Naive thymus-derived CD8-positive, alpha-beta T cell (primary cell): ENCODE measurements at regions not wholly inside any gene's neighbourhood (a gene's known extent, or its start where the extent isn't known, plus 50 kb on each side); places are given as distances from the start of the nearest gene placed in this dataset.

Experiments used
- ATAC-seq, 2 donors: fragments of 150-1000 bp; cut with Tn5 transposase in 1 of 2; sonication (Bioruptor Pico), chemical (Tn5 transposase) in 1 of 2; 1 replicate in 1 of 2; 2 replicates in 1 of 2; pipeline ENCODE4 v1.10.0; 2021; ENCODE audit warnings: mild to moderate bottlenecking in 2 of 2, moderate library complexity in 2 of 2
- POLR2A ChIA-PET: fragments of 350-600 bp; sonication (Branson Sonifier 250); formaldehyde crosslinking; loops from one replicate; lab custom pipeline; 2021; ENCODE audit warnings: antibody characterized with exemption; lab: Charles Lee
- DNase-seq, 10 donors: peaks; one replicate each; pipeline versions ENCODE4 v3.0.0 to v3.0.0-alpha.2; 2020 to 2022
- H3K27ac Mint-ChIP-seq, 10 donors: one replicate each; pipeline ENCODE4 v1.8.0; 2020 to 2022; ENCODE audit warnings: mild to moderate bottlenecking in 10 of 10, mixed read lengths in 10 of 10, moderate library complexity in 4 of 10, inconsistent platforms in 1 of 10
- H3K27me3 Mint-ChIP-seq, 5 donors: one replicate each; pipeline ENCODE4 v1.8.0; 2021 to 2022; ENCODE audit warnings: mixed read lengths in 5 of 5
- H3K36me3 Mint-ChIP-seq, 3 donors: one replicate each; pipeline ENCODE4 v1.8.0; 2020 to 2022; ENCODE audit warnings: mixed read lengths in 3 of 3, mild to moderate bottlenecking in 2 of 3, inconsistent platforms in 1 of 3
- H3K4me1 Mint-ChIP-seq, 4 donors: one replicate each; pipeline ENCODE4 v1.8.0; 2021 to 2022; ENCODE audit warnings: mixed read lengths in 4 of 4
- H3K4me3 Mint-ChIP-seq, 10 donors: one replicate each; pipeline ENCODE4 v1.8.0; 2020 to 2022; ENCODE audit warnings: mild to moderate bottlenecking in 10 of 10, mixed read lengths in 10 of 10, moderate library complexity in 6 of 10, inconsistent platforms in 1 of 10
- H3K9me3 Mint-ChIP-seq, 9 donors: one replicate each; pipeline ENCODE4 v1.8.0; 2020 to 2022; ENCODE audit warnings: mixed read lengths in 9 of 9, mild to moderate bottlenecking in 3 of 9, inconsistent platforms in 1 of 9, moderate library complexity in 1 of 9

DNA sequence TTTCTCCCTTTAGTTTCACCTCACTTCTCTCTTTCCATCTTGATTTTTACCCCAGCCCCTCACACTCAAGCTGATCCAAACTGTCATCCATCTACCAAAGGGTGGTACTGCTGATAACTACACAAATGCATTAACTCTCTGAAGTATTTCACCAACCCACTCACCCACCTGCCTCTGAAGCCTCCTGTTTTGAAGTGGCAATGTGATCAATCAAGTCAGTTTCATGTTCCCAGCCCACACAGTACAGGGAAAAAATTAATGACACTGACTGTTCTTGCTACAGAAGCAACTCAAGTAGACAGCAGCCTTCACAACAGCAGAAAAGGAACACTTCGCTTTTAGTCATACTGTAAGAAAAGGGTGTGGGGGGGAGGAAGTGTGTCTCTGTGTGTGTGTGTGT, 183.0 kb upstream of the NOCT start:
- Mint-ChIP-seq H3K4me3 (no peak overlapping the region), H3K4me1 (no peaks in the 10 kb centered on the region), H3K9me3 (peaks cover 0 to 4% (median 0%) of the 10 kb centered on the region in 9 donors), H3K27ac (no peak overlapping the region), H3K27me3 (peaks cover 5 to 21% (median 11%) of the 10 kb centered on the region in 5 donors), H3K36me3 (no peaks in the 10 kb centered on the region)
- ATAC-seq (no peak), DNase-seq (no peak)
- POLR2A ChIA-PET: no interaction called here

DNA sequence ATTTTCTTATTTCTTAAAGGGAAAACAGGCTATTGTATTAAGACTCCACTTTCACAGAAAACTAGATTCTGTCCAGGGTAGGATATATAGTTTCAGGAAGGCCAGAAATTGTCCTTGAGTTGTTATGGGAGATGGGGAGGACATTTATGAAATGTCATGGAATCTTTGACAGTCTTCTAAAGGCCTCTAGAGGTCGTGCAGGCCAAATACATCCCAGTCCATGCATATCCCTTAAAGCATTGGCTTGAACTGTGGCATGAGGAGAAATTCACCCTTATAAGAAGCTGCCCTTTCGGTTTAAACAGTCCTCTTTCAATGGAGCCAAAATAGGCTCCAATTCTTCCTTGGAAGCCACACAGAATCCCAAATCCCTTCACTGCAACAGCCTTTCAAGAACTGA, 183.6 kb upstream of the NOCT start:
- H3K36me3 Mint-ChIP-seq: no peaks in the 10 kb centered on the region
- H3K27me3 Mint-ChIP-seq: peaks cover 2 to 20% (median 7%) of the 10 kb centered on the region in 5 donors
- no peak for DNase-seq
- no peak for ATAC-seq
- H3K4me1 Mint-ChIP-seq: no peaks in the 10 kb centered on the region
- POLR2A ChIA-PET: no interaction called here
- H3K27ac Mint-ChIP-seq: no peak overlapping the region
- no peak overlapping the region for H3K4me3 Mint-ChIP-seq
- H3K9me3 Mint-ChIP-seq: peaks cover 0 to 4% (median 0%) of the 10 kb centered on the region in 9 donors

DNA sequence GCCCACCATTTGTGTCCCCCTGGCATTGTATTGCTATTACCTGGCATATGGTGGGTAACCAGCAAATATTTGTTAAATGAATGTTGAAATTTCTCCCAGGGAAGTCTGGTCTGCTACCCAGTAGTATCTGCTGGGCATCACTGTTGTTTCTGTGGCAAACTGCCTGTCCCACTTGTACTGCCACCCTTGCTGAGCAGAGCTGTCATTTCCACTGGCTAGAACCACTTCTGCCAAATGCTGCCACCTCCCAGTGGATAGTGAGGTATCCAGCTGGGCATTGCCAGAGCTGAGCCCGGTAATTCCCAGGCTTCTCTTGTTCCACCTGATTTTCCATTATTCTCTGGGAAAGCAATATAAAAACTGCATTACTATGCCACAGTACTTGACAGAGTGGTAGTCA, 186.7 kb upstream of the NOCT start:
- POLR2A ChIA-PET: no interaction called here
- H3K27me3 Mint-ChIP-seq: peaks cover 2 to 12% (median 7%) of the 10 kb centered on the region in 5 donors
- no peaks in the 10 kb centered on the region for H3K36me3 Mint-ChIP-seq
- DNase-seq (no peak), ATAC-seq (no peak)
- no peaks in the 10 kb centered on the region for H3K4me1 Mint-ChIP-seq
- H3K4me3 Mint-ChIP-seq: no peak overlapping the region
- H3K27ac Mint-ChIP-seq: peak overlapping the region in 1 of 10 donors; percentile 21
- no peaks in the 10 kb centered on the region for H3K9me3 Mint-ChIP-seq

DNA sequence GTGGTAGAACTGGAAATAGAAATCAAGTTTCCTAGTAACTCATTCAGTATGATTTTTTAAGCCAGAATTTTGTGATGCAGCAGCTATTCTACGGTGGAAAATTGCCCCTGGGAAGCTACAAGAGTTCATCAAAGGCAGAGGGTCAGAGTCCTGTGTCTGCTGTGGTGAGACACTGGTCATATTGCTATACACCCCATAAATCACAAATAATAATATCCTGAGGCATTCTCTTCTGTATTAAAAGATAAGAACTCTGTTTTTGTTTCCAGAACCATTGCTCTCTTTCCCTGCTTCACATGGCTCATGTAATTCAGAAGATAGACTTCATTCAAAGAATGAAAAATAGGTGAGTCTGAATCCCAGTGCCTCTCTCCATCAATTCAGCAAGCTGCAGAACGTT, 188.8 kb upstream of the NOCT start:
- no peaks in the 10 kb centered on the region for H3K36me3 Mint-ChIP-seq
- no peaks in the 10 kb centered on the region for H3K4me1 Mint-ChIP-seq
- peaks cover 0 to 7% (median 0%) of the 10 kb centered on the region in 5 donors for H3K27me3 Mint-ChIP-seq
- POLR2A ChIA-PET: no interaction called here
- no peak overlapping the region for H3K4me3 Mint-ChIP-seq
- no peak overlapping the region for H3K27ac Mint-ChIP-seq
- H3K9me3 Mint-ChIP-seq: no peaks in the 10 kb centered on the region
- ATAC-seq: no peak
- no peak for DNase-seq

DNA sequence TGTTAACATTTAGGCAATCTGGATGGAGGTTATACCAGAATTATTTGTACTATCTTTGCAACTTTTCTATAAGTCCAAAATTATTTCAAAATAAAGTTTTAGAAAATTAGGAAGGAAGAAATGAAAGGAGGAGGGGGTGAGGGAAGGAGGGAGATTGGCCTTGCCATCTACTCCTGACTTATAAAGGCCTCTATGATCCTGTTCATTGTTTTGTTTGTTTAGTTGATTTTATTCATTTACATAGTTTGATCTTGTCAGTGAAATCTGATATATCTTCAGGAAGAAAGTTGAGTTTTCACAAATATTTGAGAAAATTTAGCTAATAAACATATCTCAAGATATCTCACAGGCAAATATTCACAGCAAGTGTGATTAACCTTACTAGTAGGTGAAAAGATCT, 189.3 kb upstream of the NOCT start:
- Mint-ChIP-seq H3K27me3 (peaks cover 0 to 7% (median 0%) of the 10 kb centered on the region in 5 donors), H3K9me3 (no peaks in the 10 kb centered on the region), H3K36me3 (no peaks in the 10 kb centered on the region), H3K27ac (no peak overlapping the region), H3K4me3 (no peak overlapping the region), H3K4me1 (no peaks in the 10 kb centered on the region)
- ATAC-seq: no peak
- POLR2A ChIA-PET: no interaction called here
- no peak for DNase-seq

DNA sequence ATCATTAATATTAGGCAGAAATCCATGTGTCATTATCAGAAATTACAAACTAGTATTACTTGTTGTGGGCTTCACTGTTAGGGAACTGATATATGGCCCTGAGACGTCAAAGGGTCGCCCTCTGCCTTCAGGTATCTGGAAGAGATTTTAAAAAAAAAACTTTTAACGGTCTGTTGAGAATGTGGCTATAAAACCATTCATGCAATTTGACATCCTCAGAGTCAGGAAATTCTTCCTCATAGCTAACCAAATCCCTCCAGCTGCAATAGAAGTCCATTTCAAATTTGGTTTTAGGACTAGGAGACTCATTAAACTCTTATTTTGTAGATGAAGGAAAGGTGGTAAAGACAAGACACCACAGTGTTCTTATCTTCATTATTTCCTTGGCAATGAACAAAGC, 194.2 kb upstream of the NOCT start:
- H3K4me3 Mint-ChIP-seq: no peak overlapping the region
- H3K27ac Mint-ChIP-seq: peak overlapping the region in 1 of 10 donors; percentile 11
- H3K27me3 Mint-ChIP-seq: peaks cover 0 to 14% (median 3%) of the 10 kb centered on the region in 5 donors
- no peaks in the 10 kb centered on the region for H3K4me1 Mint-ChIP-seq
- no peaks in the 10 kb centered on the region for H3K36me3 Mint-ChIP-seq
- DNase-seq: no peak
- peaks cover 0 to 3% (median 0%) of the 10 kb centered on the region in 9 donors for H3K9me3 Mint-ChIP-seq
- no peak for ATAC-seq
- POLR2A ChIA-PET: no interaction called here

DNA sequence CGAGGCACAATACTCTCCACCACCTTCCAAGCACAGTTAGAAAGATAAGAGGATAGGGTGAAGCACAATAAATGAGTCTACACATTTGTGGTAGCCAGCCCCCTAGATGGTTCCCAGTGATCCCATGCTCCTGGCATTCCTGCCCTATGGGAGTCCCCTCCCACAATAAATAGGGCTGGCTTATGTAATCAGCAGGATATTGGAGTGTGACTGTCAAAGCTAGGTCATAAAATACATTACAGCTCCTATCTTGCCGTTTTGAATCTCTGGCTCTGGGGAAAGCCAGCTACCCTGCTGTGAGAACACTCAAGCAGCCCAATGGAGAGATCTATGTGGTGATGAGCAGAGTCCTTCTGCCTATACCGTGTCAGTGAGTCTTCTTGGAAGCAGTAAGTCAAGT, 198.7 kb upstream of the NOCT start:
- H3K36me3 Mint-ChIP-seq: no peaks in the 10 kb centered on the region
- peaks cover 4 to 38% (median 11%) of the 10 kb centered on the region in 5 donors for H3K27me3 Mint-ChIP-seq
- DNase-seq (no peak), ATAC-seq (no peak)
- no peak overlapping the region for H3K4me3 Mint-ChIP-seq
- peaks cover 0 to 6% (median 0%) of the 10 kb centered on the region in 9 donors for H3K9me3 Mint-ChIP-seq
- POLR2A ChIA-PET: no interaction called here
- H3K4me1 Mint-ChIP-seq: no peaks in the 10 kb centered on the region
- H3K27ac Mint-ChIP-seq: no peak overlapping the region

DNA sequence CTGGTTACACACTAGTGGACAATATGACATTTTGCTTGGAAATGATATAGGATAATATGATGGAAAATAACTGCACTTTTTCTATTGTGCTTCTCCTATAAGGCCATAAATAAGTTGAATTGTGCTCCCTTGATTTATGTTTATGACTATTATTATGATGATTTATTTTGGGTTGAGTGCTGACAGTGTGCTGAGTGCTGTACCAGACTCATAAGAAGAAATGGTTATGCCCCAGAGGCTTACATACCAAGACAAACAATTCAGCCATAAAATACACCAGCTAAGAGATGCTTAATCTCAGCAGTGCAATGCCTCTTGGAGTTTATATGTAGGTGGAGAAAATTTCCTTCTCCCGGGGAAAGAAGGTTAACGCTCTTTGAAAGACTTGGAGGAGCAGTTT, 199.8 kb upstream of the NOCT start:
- Mint-ChIP-seq H3K4me3 (no peak overlapping the region), H3K9me3 (peaks cover 0 to 6% (median 0%) of the 10 kb centered on the region in 9 donors), H3K27ac (no peak overlapping the region), H3K27me3 (peaks cover 5 to 42% (median 11%) of the 10 kb centered on the region in 5 donors), H3K36me3 (no peaks in the 10 kb centered on the region), H3K4me1 (no peaks in the 10 kb centered on the region)
- DNase-seq (no peak), ATAC-seq (no peak)
- POLR2A ChIA-PET: no interaction called here

DNA sequence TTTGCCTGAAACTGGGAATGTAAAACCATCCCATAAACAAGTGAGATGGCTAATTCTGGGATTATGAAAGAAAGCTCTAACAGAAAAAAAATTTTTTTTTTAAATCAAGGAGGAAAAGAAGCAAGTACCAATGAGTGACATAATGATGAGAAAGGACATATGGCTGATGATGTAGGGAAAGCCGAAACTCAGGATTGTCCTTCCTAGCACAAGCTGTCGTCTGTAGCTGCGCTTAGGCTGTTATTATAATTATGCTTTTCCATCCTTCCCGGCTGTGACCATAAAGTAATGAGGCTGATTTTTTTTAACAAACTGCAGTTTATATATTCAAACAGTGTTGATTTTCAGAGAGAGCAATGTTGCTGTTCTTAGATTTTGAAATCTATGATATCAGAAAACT, 209.8 kb upstream of the NOCT start:
- POLR2A ChIA-PET: no interaction called here
- H3K9me3 Mint-ChIP-seq: peaks cover 0 to under 1% (median 0%) of the 10 kb centered on the region in 9 donors

DNA sequence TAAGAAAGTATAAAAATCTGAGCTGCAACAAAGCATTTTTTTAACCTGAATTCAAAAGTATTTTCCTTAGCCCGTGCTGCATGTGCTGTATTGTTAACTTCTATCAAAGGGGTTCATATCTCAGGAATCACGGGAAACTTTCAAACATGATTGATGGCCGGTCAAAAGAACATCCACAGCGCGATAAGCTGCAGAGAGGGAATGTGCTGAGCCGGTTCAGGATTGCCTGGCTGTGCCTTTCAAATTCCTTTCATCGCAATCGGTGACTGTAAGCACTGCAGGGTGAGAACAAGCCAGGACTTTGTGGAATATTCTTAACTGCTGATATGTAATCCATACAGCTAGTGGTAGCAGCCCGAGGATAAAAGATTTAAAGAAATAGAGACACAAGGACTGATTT, 210.9 kb upstream of the NOCT start:
- POLR2A ChIA-PET: no interaction called here
- no peak overlapping the region for H3K27ac Mint-ChIP-seq
- H3K9me3 Mint-ChIP-seq: no peaks in the 10 kb centered on the region
- peaks cover 12 to 42% (median 23%) of the 10 kb centered on the region in 5 donors for H3K27me3 Mint-ChIP-seq
- DNase-seq (no peak), ATAC-seq (no peak)
- no peaks in the 10 kb centered on the region for H3K4me1 Mint-ChIP-seq
- no peak overlapping the region for H3K4me3 Mint-ChIP-seq
- no peaks in the 10 kb centered on the region for H3K36me3 Mint-ChIP-seq

More for the DNA sequence above, 209.8 kb upstream of the NOCT start:
- no peak for DNase-seq
- no peaks in the 10 kb centered on the region for H3K36me3 Mint-ChIP-seq
- H3K27ac Mint-ChIP-seq: no peak overlapping the region
- peaks cover 13 to 42% (median 23%) of the 10 kb centered on the region in 5 donors for H3K27me3 Mint-ChIP-seq
- ATAC-seq: no peak
- no peaks in the 10 kb centered on the region for H3K4me1 Mint-ChIP-seq
- H3K4me3 Mint-ChIP-seq: no peak overlapping the region

DNA sequence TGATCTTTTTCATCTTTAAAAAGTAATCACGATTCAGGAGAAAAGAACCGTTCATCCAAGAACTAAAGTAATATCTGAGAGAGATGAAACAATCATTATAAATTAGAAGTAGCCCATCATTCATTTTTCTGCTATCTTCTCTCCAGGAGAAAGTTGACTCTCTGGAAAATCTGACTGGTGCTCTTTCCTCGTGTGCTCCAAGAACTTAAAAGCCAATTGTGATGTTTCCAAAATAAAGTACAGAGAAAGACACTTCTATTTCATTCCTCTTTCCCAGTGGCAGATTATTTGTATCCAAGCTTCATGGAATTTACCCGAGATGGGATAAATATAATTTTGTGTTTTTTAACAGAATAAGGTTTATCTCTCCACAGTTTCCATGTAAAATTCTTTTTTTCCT, 212.5 kb upstream of the NOCT start:
- POLR2A ChIA-PET: no interaction called here
- no peak overlapping the region for H3K27ac Mint-ChIP-seq
- H3K9me3 Mint-ChIP-seq: no peaks in the 10 kb centered on the region
- ATAC-seq (no peak), DNase-seq (no peak)
- peaks cover 8 to 50% (median 21%) of the 10 kb centered on the region in 5 donors for H3K27me3 Mint-ChIP-seq
- H3K36me3 Mint-ChIP-seq: no peaks in the 10 kb centered on the region
- no peaks in the 10 kb centered on the region for H3K4me1 Mint-ChIP-seq
- H3K4me3 Mint-ChIP-seq: no peak overlapping the region

DNA sequence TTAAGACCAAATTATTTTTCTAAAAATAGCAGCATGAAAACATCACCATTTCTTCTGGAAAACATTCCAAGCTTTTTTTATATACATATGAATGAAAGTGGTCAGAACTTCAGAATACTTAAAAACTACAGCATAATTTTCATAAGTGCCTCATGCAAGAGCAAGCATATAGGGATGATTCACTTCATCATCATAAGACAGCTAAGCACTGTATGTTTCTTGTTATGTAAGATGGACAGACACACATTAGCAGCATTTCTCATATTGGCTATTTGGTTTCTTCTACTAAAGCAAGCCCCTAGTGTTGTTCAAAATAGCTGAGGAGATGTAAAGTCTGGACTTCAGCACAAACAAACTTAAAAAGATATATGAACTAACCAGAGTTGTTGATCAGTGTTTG, 213.1 kb upstream of the NOCT start:
- H3K4me1 Mint-ChIP-seq: no peaks in the 10 kb centered on the region
- H3K36me3 Mint-ChIP-seq: no peaks in the 10 kb centered on the region
- H3K27me3 Mint-ChIP-seq: peaks cover 10 to 52% (median 19%) of the 10 kb centered on the region in 5 donors
- POLR2A ChIA-PET: no interaction called here
- H3K4me3 Mint-ChIP-seq: no peak overlapping the region
- no peaks in the 10 kb centered on the region for H3K9me3 Mint-ChIP-seq
- DNase-seq: no peak
- no peak overlapping the region for H3K27ac Mint-ChIP-seq
- ATAC-seq: no peak

DNA sequence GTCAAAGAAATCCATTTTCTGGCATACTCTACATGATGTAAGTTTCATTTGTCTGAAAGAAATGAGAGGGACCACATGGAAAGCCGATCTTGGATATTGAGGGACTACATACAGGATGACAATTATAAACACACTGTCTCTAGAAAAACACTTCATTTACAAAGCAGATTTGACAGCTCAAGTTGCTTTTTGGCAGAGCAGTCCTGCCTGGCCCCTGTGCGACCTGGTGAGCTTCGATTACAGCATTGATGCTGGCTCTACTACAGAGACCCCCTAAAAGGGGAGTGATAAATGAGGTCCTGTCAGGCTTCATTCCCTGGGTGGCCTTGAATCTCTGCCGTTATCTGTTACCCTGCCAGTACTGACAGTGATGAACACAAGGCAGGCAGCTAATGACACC, 215.2 kb upstream of the NOCT start:
- no peak for ATAC-seq
- H3K4me1 Mint-ChIP-seq: no peaks in the 10 kb centered on the region
- peaks cover 10 to 42% (median 22%) of the 10 kb centered on the region in 5 donors for H3K27me3 Mint-ChIP-seq
- H3K9me3 Mint-ChIP-seq: no peaks in the 10 kb centered on the region
- no peaks in the 10 kb centered on the region for H3K36me3 Mint-ChIP-seq
- no peak for DNase-seq
- no peak overlapping the region for H3K4me3 Mint-ChIP-seq
- POLR2A ChIA-PET: no interaction called here
- no peak overlapping the region for H3K27ac Mint-ChIP-seq

DNA sequence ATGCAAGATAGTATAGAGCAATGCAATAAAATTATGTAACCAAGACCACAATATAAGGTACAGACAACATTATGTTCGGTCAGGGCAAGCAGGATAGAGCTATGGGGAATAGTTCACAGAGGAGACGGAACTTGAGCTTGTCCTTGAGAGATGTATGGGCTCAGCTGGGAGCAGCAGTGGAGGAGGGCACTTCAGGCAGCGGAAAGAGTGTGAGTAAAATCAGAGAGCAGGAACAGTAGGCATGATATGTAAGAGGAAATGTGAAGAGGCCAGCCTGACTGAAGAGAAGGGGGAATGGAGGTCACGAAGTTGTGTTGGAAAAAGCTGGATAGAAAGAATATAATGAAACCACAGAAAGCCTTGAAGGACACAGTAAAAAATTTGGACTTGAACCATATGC, 217.2 kb upstream of the NOCT start:
- peaks cover 4 to 22% (median 15%) of the 10 kb centered on the region in 5 donors for H3K27me3 Mint-ChIP-seq
- POLR2A ChIA-PET: no interaction called here
- no peaks in the 10 kb centered on the region for H3K36me3 Mint-ChIP-seq
- DNase-seq: no peak
- no peak for ATAC-seq
- H3K27ac Mint-ChIP-seq: no peak overlapping the region
- no peaks in the 10 kb centered on the region for H3K9me3 Mint-ChIP-seq
- H3K4me1 Mint-ChIP-seq: no peaks in the 10 kb centered on the region
- H3K4me3 Mint-ChIP-seq: no peak overlapping the region
